ENCODE measurements at regions not wholly inside any gene's neighbourhood (a gene's known extent, or its start where the extent isn't known, plus 50 kb on each side); places are given as distances from the start of the nearest gene placed in this dataset.
"Not testable (repeated sequence)": the region's sequence is repeated elsewhere in the genome, so short reads cannot be mapped to it uniquely, and the experiment has no call there.

GRCh38 chr12:46898989-46899388 is 73.2 kb upstream of the SLC38A4 start:
- Histone ChIP-seq H3K27ac (no peak overlapping the region), H3K4me1 (no peaks in the 10 kb centered on the region), H3K9me3 (no peaks in the 10 kb centered on the region), H3K36me3 (no peaks in the 10 kb centered on the region), H3K27me3 (no peaks in the 10 kb centered on the region), H3K4me3 (no peak overlapping the region)
- TF ChIP-seq POLR2A (IDR thresholded peaks at IDR 0.05) (no peak), CTCF (IDR thresholded peaks at IDR 0.05) (no peak)
- DNase-seq, result no peak

- H3K4me1 ChIP-seq, result no peaks in the 10 kb centered on the region
- no peaks in the 10 kb centered on the region for H3K36me3 ChIP-seq
- H3K9me3 ChIP-seq, result no peaks in the 10 kb centered on the region
- H3K27ac ChIP-seq, result no peak overlapping the region
- no peaks in the 10 kb centered on the region for H3K27me3 ChIP-seq
- no peak overlapping the region for H3K4me3 ChIP-seq
- TF ChIP-seq CTCF (IDR thresholded peaks at IDR 0.05) (no peak), POLR2A (IDR thresholded peaks at IDR 0.05) (no peak)
- DNase-seq, result no peak
Observed at GRCh38 chr12:46900734-46901463, 75.1 kb upstream of the SLC38A4 start.

- H3K36me3 ChIP-seq, result no peaks in the 10 kb centered on the region
- TF ChIP-seq CTCF (IDR thresholded peaks at IDR 0.05) (no peak), POLR2A (IDR thresholded peaks at IDR 0.05) (no peak)
- no peak for DNase-seq
Observed at GRCh38 chr12:46901464-46902205, 75.8 kb upstream of the SLC38A4 start.

GRCh38 chr12:46903058-46903457 is 77.3 kb upstream of the SLC38A4 start:
- H3K27ac ChIP-seq, result no peak overlapping the region
- H3K27me3 ChIP-seq, result no peaks in the 10 kb centered on the region
- no peaks in the 10 kb centered on the region for H3K4me1 ChIP-seq
- TF ChIP-seq CTCF (IDR thresholded peaks at IDR 0.05) (no peak), POLR2A (IDR thresholded peaks at IDR 0.05) (no peak)
- DNase-seq, result no peak
- no peak overlapping the region for H3K4me3 ChIP-seq
- H3K36me3 ChIP-seq, result no peaks in the 10 kb centered on the region
- H3K9me3 ChIP-seq, result no peaks in the 10 kb centered on the region

More at GRCh38 chr12:46901464-46902205, 75.8 kb upstream of the SLC38A4 start:
- H3K27ac ChIP-seq, result no peak overlapping the region
- no peaks in the 10 kb centered on the region for H3K9me3 ChIP-seq
- H3K4me3 ChIP-seq, result no peak overlapping the region
- no peaks in the 10 kb centered on the region for H3K4me1 ChIP-seq
- no peaks in the 10 kb centered on the region for H3K27me3 ChIP-seq

- Histone ChIP-seq H3K27me3 (no peaks in the 10 kb centered on the region), H3K4me3 (no peak overlapping the region), H3K4me1 (no peaks in the 10 kb centered on the region), H3K36me3 (no peaks in the 10 kb centered on the region), H3K27ac (no peak overlapping the region), H3K9me3 (no peaks in the 10 kb centered on the region)
- TF ChIP-seq CTCF (IDR thresholded peaks at IDR 0.05) (no peak), POLR2A (IDR thresholded peaks at IDR 0.05) (no peak)
- no peak for DNase-seq
Observed at GRCh38 chr12:46904406-46905238, 78.8 kb upstream of the SLC38A4 start.

GRCh38 chr12:46905239-46905627 is 79.4 kb upstream of the SLC38A4 start:
- not testable (repeated sequence) for DNase-seq, H3K9me3 ChIP-seq, H3K36me3 ChIP-seq, H3K4me3 ChIP-seq, H3K27ac ChIP-seq, H3K27me3 ChIP-seq, H3K4me1 ChIP-seq

Data from Peyer's patch (tissue), 4 donors.